NOMO-1 treated with dmso at 0.1 percent for 144 hours (cell line): ENCODE measurements at regions not wholly inside any gene's neighbourhood (a gene's known extent, or its start where the extent isn't known, plus 50 kb on each side); places are given as distances from the start of the nearest gene placed in this dataset.

ENCODE experiments used
- DNase-seq: peaks from one replicate; lab custom pipeline; 2025; ENCODE audit not compliant: unreplicated experiment; lab: John Stamatoyannopoulos, UW

DNA sequence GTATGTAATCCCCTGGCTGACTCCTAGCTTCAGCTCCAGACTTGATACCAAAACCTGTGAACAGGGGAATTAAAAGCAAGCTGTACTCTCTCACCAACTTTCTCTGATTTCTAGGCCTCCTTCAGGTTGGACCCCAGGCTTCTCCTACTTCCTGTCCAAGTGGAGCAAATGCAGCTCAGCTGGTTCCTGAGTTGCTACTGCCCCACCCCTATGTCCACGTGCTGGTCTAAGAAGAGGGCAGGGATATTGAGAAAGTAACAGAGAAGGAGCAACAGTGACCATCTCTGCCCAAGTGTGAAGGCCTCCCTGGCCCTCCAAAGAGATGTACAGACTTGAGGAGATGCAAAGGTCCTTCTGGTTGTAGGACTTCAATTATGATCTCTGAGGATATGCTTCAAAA lies 188.3 kb upstream of the MCHR2 start:
- no peak for DNase-seq

DNA sequence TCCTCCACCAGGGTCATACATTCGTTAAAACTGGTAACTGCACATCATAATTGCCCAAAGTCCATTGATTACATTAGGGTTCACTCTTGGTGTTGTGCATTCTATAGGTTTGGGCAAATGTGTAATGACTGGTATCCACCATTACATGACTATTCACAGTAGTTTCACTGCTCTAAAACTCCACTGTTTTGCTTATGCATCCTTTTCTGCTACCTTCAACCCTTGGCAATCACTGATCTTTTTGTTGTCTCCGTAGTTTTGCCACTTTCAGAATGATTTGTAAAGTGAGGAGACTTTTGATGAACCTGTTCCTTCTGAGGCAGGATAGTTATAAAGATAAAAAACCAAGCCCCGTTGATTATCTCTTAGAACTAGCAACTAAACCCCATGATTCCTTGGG lies 187.3 kb upstream of the MCHR2 start:
- DNase-seq: no peak

DNA sequence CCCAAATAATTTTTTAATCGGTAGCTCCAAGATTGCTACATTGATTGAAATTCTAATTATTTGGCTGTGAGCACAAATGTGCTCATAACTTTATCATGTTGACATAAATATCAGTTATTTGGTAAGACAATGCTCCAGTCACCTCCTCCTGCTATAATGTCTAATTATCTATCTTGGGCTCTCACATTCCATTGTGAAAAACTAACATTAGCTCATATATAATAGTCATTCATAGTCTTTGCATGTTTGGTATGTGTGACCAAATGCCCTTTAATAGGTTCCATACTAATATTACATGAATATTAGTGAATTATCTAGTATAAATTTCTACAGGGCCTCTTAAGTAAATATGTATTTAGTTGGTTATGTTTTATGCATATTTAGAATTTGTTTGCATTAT lies 185.6 kb upstream of the MCHR2 start:
- no peak for DNase-seq

GRCh38 chr6:100177956-100178355 lies 183.9 kb upstream of the MCHR2 start:
- DNase-seq: no peak

DNA sequence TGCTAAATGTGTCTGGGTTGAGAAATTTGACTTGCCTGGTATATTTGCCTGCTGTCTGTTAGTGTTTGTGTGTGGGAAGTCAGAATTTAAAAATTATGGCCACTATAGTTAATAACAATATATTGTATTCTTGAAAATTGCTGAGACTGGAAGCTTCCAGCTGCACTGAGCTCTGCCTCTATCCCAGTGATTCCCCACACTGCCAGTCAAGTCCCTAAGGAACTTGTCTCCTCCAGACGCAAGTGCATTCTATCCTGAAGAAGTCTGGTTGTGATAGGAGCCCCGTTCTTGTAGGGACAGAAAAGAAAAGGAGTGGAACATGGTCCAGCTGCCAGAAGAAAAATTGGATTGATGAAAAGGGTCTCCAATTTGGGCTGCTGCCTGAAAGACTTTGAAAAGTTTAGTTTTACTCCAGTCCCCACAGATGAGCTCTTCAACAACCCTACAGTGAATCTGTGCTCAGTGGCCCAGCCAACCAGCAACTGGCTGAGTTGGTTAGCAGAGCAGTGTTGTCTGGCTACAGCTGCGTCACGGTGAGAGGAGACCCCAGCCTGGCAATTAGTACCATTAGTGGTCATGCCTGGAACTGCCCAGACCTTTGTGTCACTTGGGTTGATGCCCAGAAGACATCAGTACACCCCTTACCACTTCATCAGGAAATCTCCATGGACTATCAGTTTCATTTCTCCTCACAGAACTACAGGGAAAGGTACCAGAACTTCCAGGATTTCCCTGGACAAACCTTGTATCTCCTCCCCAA lies 183.1 kb upstream of the MCHR2 start:
- no peak for DNase-seq

GRCh38 chr6:100176311-100176950 lies 182.4 kb upstream of the MCHR2 start:
- no peak for DNase-seq

- no peak for DNase-seq
Measured at GRCh38 chr6:100175814-100176310, 181.8 kb upstream of the MCHR2 start.

- no peak for DNase-seq
Measured at GRCh38 chr6:100173211-100173610, 179.2 kb upstream of the MCHR2 start.

GRCh38 chr6:100172322-100172713 lies 178.3 kb upstream of the MCHR2 start:
- no peak for DNase-seq

GRCh38 chr6:100171533-100172321 lies 177.7 kb upstream of the MCHR2 start:
- DNase-seq: peak; percentile 40

DNA sequence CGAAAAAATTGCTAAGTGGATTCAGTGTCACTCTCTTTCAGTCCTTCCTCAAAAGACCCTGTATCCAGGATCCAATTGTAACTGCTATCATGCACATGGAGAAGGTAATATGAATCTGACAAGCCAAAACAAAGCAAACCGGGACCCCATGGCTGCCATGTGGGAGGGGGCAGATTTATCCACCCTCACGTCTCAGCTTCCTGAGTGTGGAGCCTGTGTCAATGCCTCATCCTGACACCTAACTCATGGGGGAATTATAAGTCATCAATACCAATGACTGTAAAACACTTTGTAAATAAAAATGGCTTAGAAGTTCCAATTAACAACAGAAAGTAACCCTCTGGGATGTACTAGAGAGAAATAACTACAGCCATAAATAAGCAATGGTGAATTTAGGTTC lies 174.1 kb upstream of the MCHR2 start:
- no peak for DNase-seq

GRCh38 chr6:100167585-100167984 lies 173.6 kb upstream of the MCHR2 start:
- DNase-seq: no peak

- no peak for DNase-seq
Measured at GRCh38 chr6:100166956-100167355, 172.9 kb upstream of the MCHR2 start.

- DNase-seq: no peak
Measured at GRCh38 chr6:100165442-100165841, 171.4 kb upstream of the MCHR2 start.

DNA sequence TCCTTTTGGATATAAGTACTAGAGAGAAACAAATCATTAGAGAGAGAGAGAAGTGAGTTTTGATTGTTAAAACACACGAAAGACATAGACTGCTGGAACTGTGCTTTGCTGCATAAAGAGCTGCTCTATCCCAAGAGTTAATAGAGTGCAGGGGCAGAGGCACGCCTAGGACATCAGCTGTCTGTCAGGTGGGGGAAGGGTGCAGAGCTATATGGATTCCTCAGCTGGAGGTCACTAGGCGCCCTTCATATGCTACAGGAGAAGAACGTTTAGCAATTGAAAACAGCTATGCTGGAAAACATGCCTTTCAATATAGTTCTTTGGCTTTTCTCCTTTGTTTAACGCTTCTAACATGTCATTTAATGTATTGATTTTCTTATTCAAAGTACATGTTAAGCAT lies 169.0 kb upstream of the MCHR2 start:
- DNase-seq: no peak

DNA sequence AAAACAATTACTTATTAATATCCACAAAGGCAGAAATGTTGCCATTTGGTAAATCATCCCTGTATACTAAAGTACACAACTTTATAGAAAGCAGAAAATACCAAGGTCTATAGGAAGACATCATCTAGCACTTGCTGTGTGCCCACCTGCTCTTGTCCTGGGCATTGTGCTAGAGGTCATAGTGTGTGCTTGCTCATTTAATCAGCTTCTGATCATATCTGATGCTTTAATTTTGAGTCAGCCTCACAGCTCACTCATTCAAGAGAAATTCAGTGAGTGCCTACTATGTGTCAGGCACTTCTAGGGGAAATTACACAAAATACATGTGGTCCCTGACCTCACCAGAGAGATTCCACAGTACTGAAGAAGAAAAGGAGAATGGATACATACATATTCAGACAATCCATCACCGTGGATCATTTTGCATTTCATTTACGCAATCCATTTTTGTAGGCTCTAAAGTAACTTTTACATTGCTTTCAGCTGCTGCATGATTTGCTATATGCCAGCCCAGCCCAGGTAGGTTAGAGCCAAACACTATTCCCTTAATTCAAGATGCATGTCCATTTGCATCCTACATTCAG lies 167.9 kb upstream of the MCHR2 start:
- DNase-seq: no peak

DNA sequence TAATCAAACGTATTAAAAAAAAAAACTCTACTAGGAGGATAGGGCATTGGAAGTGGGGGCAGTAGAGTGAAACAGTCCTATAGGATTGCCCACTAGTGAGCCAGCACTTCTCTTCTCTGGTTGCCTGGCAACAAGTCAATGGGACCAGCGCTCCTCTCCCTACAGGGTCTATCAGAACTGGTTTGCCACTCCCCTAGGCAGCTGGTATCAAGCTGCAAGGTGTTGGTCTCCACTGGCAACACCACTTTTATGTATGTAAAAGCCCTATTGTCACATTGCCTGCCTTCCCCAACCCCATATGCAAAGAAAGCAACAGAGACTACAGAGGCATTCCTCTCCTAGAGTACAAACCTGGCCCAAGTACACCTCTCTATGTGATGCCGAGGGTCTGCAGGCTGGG lies 166.9 kb upstream of the MCHR2 start:
- no peak for DNase-seq

DNA sequence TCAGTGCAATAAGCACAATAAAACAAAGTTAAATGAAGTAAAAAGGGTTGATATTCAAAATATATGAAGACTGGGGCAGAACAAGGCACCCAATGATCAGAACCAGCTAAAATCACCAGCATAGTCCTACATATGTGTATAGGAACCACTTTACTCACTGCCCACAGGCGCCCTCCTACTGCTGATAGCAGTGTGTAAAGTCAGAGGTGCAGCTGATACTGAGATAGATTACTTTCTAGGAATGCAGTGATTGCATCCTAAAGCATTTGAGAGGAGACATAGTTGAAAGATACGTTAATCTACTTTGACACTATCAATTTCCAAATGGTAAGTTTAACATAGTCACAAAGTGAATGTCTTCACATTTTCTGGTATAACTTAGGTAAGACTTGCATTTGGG lies 161.1 kb upstream of the MCHR2 start:
- no peak for DNase-seq

DNA sequence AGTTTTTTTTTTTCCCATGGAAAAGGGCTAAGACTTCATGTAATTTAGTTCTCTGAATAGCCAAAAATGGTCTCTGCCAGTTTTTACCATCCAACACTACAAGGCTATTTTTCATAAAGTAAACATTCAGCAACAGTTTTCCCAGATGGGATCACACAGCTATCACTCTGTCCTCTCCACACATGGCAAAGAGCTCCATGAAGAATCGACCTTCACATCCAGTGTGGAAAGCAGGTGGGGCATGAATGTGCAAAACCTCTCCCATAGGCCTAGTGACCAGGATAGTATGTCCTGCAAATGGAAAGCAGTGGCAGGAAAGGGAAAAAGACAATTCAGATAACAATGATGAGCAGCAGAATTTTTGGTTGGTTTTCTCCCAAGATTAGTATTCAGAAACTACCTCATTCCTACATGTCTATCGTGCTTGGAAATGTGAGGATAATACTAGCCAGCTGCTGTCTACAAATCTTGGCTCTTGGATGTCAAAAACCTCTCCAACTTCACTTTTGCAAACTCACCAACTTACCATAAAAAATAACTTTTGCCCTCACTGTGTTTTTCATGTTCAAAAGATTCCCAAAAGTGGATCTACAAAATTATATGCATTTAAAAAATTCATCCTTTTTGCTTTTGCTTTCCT lies 159.7 kb upstream of the MCHR2 start:
- DNase-seq: no peak

DNA sequence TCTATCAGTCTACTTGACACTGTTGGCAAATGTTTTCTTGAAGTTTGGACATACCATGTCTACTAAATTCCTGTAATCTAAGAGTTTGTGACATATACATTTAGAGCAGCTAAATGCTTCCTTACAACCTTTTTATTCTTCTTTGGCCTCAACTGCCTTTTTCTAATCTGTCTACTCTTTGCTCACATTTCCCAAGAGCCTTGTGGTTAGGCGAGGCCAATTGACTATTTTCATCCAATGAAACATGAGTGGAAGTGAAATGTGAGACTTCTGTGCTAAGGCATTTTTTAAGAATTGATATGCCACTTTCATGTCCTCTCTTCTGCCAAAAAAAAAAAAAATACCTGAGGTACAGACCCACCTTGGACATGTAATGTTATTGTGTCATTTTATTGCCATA lies 158.2 kb upstream of the MCHR2 start:
- no peak for DNase-seq

- DNase-seq: no peak
Measured at GRCh38 chr6:100144991-100145390, 151.0 kb upstream of the MCHR2 start.
